HG02852 (cell line): ENCODE measurements at regions not wholly inside any gene's neighbourhood (a gene's known extent, or its start where the extent isn't known, plus 50 kb on each side); places are given as distances from the start of the nearest gene placed in this dataset.

Experiments
- ATAC-seq: cut with Tn5 transposase; IDR thresholded peaks from one replicate; pipeline ENCODE4 v1.9.1; 2021; ENCODE audit warnings: mild to moderate bottlenecking, moderate library complexity; ENCODE audit not compliant: unreplicated experiment

GRCh38 chr1:219477861-219478260, 135.0 kb downstream of the ZC3H11B start:
- no peak for ATAC-seq

GRCh38 chr1:219476716-219477115, 136.2 kb downstream of the ZC3H11B start:
- peak; percentile 36 for ATAC-seq

GRCh38 chr1:219476116-219476515, 136.8 kb downstream of the ZC3H11B start:
- peak; percentile 76 for ATAC-seq

GRCh38 chr1:219472596-219472995, 140.3 kb downstream of the ZC3H11B start:
- ATAC-seq = peak; percentile 46

- ATAC-seq = no peak
Measured at GRCh38 chr1:219467524-219467923, 145.4 kb downstream of the ZC3H11B start.

- ATAC-seq = no peak
Measured at GRCh38 chr1:219466766-219467165, 146.1 kb downstream of the ZC3H11B start.

- peak; percentile 57 for ATAC-seq
Measured at GRCh38 chr1:219465212-219466093, 147.5 kb downstream of the ZC3H11B start.

GRCh38 chr1:219463636-219464035, 149.3 kb downstream of the ZC3H11B start:
- ATAC-seq = no peak

GRCh38 chr1:219461981-219462400, 150.9 kb downstream of the ZC3H11B start:
- no peak for ATAC-seq

GRCh38 chr1:219460896-219461815, 151.7 kb downstream of the ZC3H11B start:
- peak; percentile 70 for ATAC-seq

- peak; percentile 21 for ATAC-seq
Measured at GRCh38 chr1:219460081-219460895, 152.6 kb downstream of the ZC3H11B start.

- ATAC-seq = no peak
Measured at GRCh38 chr1:219459351-219460080, 153.4 kb downstream of the ZC3H11B start.

GRCh38 chr1:219446288-219446687, 166.6 kb downstream of the ZC3H11B start:
- ATAC-seq = no peak

- ATAC-seq = no peak
Measured at GRCh38 chr1:219445864-219446263, 167.0 kb downstream of the ZC3H11B start.

GRCh38 chr1:219444474-219444873, 168.4 kb downstream of the ZC3H11B start:
- ATAC-seq = no peak

- ATAC-seq = no peak
Measured at GRCh38 chr1:219443763-219444162, 169.1 kb downstream of the ZC3H11B start.

GRCh38 chr1:219442611-219443061, 170.3 kb downstream of the ZC3H11B start:
- no peak for ATAC-seq

GRCh38 chr1:219441884-219442283, 171.0 kb downstream of the ZC3H11B start:
- ATAC-seq = no peak

GRCh38 chr1:219439376-219439775, 173.5 kb downstream of the ZC3H11B start:
- no peak for ATAC-seq

GRCh38 chr1:219438386-219438785, 174.5 kb downstream of the ZC3H11B start:
- no peak for ATAC-seq
